KOPT-K1 (cell line): ENCODE measurements at regions not wholly inside any gene's neighbourhood (a gene's known extent, or its start where the extent isn't known, plus 50 kb on each side); places are given as distances from the start of the nearest gene placed in this dataset.

ENCODE experiments used
- H3K27ac ChIP-seq: fragments of 200-600 bp; sonication (generic); 2 replicates; pipeline ENCODE4 v1.5.1; 2016; ENCODE audit warnings: antibody characterized with exemption, mild to moderate bottlenecking, low read depth, low read length; ENCODE audit not compliant: poor library complexity, severe bottlenecking
- H3K36me3 ChIP-seq: fragments of 200-600 bp; sonication (generic); 2 replicates; pipeline ENCODE4 v1.5.1; 2017; ENCODE audit warnings: antibody characterized with exemption, mild to moderate bottlenecking, low read length, moderate library complexity; ENCODE audit not compliant: insufficient read depth
- H3K9me3 ChIP-seq: fragments of 200-600 bp; sonication (generic); 2 replicates; pipeline ENCODE4 v1.5.1; 2017; ENCODE audit warnings: antibody characterized with exemption, low read length, mild to moderate bottlenecking; ENCODE audit not compliant: insufficient read depth, poor library complexity, severe bottlenecking

GRCh38 chr20:56933331-56933698, 304.2 kb downstream of the TFAP2C start:
- Histone ChIP-seq H3K36me3 (no peaks in the 10 kb centered on the region), H3K9me3 (no peaks in the 10 kb centered on the region), H3K27ac (no peak overlapping the region)

GRCh38 chr20:56934888-56935287, 305.8 kb downstream of the TFAP2C start:
- H3K27ac ChIP-seq = no peak overlapping the region
- no peaks in the 10 kb centered on the region for H3K9me3 ChIP-seq
- no peaks in the 10 kb centered on the region for H3K36me3 ChIP-seq

GRCh38 chr20:56940466-56940865, 311.4 kb downstream of the TFAP2C start:
- H3K27ac ChIP-seq = no peak overlapping the region
- H3K9me3 ChIP-seq = no peaks in the 10 kb centered on the region
- no peaks in the 10 kb centered on the region for H3K36me3 ChIP-seq

- Histone ChIP-seq H3K9me3 (no peaks in the 10 kb centered on the region), H3K27ac (no peak overlapping the region), H3K36me3 (no peaks in the 10 kb centered on the region)
Observed at GRCh38 chr20:56941101-56941686, 312.1 kb downstream of the TFAP2C start.

- Histone ChIP-seq H3K27ac (no peak overlapping the region), H3K36me3 (no peaks in the 10 kb centered on the region), H3K9me3 (no peaks in the 10 kb centered on the region)
Observed at GRCh38 chr20:56943946-56944945, 315.1 kb downstream of the TFAP2C start.

- no peak overlapping the region for H3K27ac ChIP-seq
- H3K9me3 ChIP-seq = no peaks in the 10 kb centered on the region
- H3K36me3 ChIP-seq = no peaks in the 10 kb centered on the region
Observed at GRCh38 chr20:56945057-56945456, 316.0 kb downstream of the TFAP2C start.

GRCh38 chr20:56945901-56946300, 316.8 kb downstream of the TFAP2C start:
- no peaks in the 10 kb centered on the region for H3K9me3 ChIP-seq
- no peak overlapping the region for H3K27ac ChIP-seq
- H3K36me3 ChIP-seq = no peaks in the 10 kb centered on the region

- Histone ChIP-seq H3K36me3 (no peaks in the 10 kb centered on the region), H3K9me3 (no peaks in the 10 kb centered on the region), H3K27ac (no peak overlapping the region)
Observed at GRCh38 chr20:56949318-56949717, 317.1 kb downstream of the BMP7 start.

GRCh38 chr20:56952258-56953047, 314.0 kb downstream of the BMP7 start:
- H3K27ac ChIP-seq = no peak overlapping the region
- H3K9me3 ChIP-seq = no peaks in the 10 kb centered on the region
- H3K36me3 ChIP-seq = no peaks in the 10 kb centered on the region

GRCh38 chr20:56953048-56953586, 313.3 kb downstream of the BMP7 start:
- Histone ChIP-seq H3K27ac (no peak overlapping the region), H3K36me3 (no peaks in the 10 kb centered on the region), H3K9me3 (no peaks in the 10 kb centered on the region)

- Histone ChIP-seq H3K27ac (no peak overlapping the region), H3K36me3 (no peaks in the 10 kb centered on the region), H3K9me3 (no peaks in the 10 kb centered on the region)
Observed at GRCh38 chr20:56954797-56955196, 311.6 kb downstream of the BMP7 start.

- H3K9me3 ChIP-seq = no peaks in the 10 kb centered on the region
- peak overlapping the region; percentile 13 for H3K27ac ChIP-seq
- no peaks in the 10 kb centered on the region for H3K36me3 ChIP-seq
Observed at GRCh38 chr20:56955680-56956079, 310.8 kb downstream of the BMP7 start.

- H3K27ac ChIP-seq = no peak overlapping the region
- no peaks in the 10 kb centered on the region for H3K9me3 ChIP-seq
- no peaks in the 10 kb centered on the region for H3K36me3 ChIP-seq
Observed at GRCh38 chr20:56956534-56956933, 309.9 kb downstream of the BMP7 start.

- H3K36me3 ChIP-seq = no peaks in the 10 kb centered on the region
- H3K9me3 ChIP-seq = no peaks in the 10 kb centered on the region
- H3K27ac ChIP-seq = no peak overlapping the region
Observed at GRCh38 chr20:56957737-56958553, 308.5 kb downstream of the BMP7 start.
